ENCODE measurements at regions not wholly inside any gene's neighbourhood (a gene's known extent, or its start where the extent isn't known, plus 50 kb on each side); places are given as distances from the start of the nearest gene placed in this dataset.

DNA sequence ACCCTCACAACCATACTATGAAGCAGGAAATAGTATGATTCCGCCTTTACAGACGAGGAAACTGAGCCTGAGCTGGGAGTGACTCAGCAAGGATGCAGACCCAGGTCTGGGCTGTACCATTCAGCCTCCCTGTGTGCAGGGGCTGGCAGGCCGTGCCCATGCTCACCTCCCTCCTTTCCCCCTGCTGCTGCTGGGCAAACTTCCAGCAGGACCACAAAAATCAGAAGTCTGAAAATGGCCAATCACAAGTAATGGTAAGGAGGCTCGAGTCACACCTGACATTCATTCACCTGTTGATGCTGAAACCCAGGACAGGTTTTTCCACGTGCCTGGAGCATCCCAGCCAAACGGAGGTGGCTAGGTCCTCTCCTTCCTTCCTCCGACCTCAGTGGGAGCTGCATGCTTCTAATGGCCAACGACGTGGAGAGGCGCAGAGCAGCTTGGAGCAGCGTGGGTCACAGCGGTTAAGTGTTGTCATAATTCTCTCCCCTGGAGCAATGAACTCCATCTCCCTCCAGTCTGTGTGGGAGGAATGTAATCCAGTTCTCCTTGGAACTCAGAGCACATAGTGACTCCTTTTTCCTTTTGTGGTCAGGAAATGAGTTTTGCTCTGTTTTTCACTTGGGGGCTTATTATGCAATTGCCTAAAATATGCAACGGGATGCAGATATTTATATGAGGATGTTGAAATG is 371.7 kb downstream of the BCOR start:
- DNase-seq = no peak

DNA sequence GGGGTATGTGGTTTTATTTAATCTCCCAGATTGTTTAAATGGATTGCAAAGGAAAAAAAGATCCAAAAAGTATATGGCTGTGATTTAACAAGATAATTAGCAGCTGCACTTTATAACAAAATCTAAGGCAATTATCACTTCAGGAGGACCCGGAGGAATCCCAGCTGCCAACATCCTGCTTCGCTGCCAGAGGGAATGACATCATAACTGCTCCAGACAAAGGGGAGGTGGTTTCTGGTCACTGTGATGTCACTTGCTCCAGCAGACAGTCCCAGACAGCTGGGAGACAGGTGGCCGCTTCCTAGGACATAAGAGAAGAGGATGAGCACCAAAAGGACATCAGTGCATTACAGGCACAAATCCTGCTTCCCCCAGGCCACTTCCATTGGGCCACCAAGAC is 371.0 kb downstream of the BCOR start:
- no peak for DNase-seq

DNA sequence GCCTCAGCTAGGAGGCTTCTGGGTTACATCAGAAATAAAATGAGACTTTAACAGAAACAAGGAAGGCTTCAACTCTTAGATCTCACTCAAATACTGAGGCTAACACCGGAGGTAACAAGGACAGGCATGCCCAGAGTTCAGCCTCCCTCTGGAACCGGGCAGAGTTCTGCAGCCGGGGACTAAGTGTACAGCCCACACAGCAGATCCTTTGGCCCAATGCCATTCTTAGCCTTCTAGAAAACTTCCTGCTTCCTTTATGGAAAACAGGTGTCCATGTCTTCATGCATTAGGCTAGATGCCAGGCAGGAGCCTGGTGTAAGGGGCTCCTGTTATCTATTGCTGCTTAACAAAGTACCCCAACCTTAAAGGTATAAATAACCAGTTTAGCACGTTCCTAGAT is 369.7 kb downstream of the BCOR start:
- DNase-seq = no peak

- no peak for DNase-seq
These were observed 368.7 kb downstream of the BCOR start for GRCh38 chrX:39728852-39729598.

DNA sequence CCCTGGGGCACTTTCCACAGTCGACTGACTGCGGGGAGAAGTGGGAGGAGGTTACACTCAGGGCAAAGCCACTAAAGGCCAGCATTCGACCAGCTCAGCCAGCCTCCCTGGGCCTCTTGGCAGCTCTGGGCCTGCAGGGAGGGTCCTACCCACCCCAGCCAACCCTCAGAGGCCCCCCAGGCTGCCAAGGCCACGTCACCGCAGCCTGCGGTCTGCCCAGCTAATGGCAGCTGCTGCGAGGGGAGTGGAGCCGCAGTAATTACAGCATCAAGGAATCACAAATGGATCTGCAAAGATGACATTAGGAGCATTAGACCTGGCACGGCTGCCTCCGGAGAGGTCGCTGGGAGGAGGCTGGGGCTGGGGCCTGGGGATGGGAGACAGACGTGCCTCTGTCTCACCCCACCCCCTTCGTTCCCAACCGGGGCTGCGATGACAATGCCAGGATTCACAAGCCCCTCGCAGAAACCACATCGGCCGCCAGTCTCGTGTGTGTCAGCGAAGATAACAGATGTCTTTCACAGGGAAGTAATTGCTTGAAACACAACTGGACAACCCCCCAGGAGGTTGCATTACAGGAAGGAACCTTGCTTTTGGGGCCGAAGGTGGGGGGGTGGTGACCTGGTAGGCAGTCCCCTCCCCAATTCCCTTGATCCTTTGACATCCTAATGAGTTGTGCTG is 367.6 kb downstream of the BCOR start:
- no peak for DNase-seq

DNA sequence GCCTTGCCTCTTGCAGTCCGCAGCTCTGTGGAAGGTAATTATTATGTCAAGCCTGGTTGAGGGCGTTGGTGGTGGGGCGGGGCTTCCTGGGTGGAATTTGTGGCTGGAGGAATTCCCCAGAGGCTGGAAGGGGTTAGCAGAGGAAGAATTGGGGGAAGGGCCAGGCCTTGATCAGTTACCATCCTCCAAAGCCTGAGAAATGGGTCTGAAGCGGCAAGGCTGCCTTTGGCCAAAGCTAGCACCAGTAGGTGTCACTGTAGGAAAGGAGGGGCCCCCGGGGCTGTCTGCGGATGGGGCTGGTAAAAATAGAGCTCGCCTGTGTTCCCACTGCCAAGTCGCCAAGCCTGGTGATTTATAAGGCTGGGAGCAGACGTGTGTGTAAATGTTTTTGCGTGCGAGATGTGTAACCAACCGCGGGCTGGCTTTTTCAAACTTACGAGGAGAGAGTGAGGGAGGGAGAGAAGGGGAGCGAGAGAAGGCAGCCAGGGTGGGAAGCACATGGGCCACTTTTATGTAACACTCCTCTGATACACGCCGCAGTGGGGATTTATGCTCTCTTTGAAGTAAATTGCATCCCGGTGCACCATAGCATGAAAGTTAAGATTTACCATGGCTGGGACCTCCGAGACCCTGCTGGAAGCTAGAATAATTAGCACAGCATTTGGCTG is 367.0 kb downstream of the BCOR start:
- DNase-seq = peak; percentile 15

DNA sequence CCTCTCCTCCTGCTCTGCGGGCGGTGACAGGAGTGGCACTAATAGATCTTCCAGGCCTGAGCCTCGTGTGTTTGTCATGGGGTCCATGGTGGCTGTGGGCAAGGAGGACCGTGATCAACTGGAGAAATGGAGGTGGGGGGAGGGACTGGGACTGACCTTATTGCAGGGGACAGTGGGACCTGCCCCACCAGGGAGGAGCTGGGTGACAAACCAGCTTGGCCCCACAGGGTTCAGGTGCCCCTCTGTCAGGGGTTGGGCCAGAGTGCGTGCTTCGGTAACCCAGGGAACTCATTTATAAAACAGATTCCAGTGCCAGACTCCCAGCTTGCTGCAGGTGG is 366.5 kb downstream of the BCOR start:
- DNase-seq = no peak

DNA sequence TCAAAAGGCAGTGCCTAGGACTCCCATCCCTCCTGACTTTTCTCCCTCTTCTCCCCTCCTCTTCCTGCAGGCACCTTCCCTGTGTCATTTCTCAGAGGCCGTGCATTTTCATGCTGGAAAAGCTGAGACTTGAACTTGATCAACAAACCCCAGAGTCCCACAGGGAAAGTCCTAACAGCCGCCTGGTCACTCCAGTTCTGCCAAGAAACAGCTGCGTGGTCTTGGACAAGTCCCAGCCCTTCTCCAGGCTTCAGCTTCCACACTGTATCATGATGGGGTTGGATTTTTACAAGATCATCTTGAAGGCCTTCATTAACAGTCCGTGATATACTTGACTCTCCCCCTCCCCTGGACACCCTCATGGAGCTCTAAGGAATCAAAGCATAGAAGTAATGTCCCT is 366.0 kb downstream of the BCOR start:
- no peak for DNase-seq

- no peak for DNase-seq
These were observed 364.0 kb downstream of the BCOR start for GRCh38 chrX:39733745-39734144.

GRCh38 chrX:39734174-39734776 is 363.5 kb downstream of the BCOR start:
- DNase-seq = no peak

DNA sequence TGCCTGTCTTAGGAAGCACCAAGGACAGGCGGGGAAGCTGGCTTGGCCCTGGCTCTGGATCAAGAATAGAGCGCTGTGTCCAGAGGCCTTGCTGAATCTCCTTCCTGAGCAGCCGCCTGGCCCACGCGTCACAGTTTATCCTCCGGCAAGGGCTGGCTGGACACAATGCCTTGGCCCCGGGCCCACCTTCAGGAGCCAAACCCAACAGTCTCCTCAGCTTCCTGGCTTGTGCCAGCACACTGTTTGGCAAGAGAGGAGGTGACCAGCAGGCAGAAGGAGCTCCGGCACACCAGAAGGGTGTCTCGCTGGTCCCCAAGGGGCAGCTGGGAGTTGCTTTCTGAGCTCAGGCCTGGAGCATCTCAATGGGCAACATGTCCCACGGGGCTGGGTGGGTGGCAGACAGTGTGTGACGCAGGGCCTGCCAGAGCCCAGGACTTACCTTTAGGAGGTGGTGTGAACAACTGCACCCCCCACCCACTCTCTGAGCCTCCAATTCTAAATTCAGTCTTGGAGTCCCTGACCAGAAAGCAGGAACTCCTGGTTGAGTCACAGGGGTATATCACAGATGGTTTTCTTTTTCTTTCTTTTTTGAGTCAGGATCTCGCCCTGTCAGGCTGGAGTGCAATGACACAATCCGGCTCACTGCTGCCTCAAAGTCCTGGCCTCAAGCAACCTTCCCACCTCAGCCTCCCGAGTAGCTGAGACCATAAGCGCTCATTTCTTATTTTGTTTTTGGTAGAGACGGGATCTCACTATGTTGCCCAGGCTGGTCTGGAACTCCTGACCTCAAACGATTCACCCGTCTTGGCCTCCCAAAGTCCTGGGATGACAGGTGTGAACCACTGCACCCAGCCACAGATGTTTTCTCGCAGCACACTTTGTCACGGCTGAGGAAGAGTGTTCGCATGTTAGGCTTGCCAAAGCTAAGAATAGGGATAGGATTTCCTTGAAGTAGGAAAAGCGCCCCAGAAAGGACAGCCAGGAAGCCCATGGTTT is 361.2 kb downstream of the BCOR start:
- DNase-seq = no peak

DNA sequence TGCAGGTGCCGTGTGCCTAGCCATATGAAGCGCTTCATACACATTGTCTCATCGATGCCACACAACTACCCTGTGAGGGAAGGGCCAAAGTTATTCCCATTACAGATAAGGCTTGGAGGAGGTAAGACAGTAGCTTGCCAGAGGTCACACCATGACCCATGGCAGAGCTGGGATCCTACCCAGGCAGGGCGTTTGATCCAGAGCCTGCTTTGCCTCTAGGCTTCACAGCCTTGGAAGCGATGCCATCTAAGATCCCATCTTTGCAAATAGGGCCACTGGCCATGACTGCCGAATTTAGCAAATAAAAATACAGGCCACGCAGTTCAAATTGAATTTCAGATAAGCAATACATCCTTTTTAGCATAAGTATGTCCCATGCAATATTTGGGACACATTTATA is 358.2 kb downstream of the BCOR start:
- no peak for DNase-seq

DNA sequence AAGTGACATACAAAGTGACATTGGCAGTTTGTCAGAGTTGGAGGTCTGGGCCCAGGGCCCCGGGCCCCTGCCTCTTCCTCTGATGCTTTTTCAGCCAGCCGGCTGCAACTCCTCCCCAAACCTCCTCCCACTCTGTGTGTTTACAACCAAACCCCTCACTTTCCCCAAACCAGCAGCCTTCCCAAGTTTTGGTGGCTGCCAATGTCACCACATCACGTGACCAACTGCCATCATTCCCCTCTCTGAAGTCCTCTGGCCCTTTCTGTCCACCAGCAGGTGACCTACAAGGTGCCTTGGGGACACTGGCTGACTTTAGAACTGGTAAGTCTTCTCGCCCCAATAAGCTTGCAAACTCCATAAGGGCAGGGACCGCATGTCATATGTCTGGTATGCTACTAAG is 357.7 kb downstream of the BCOR start:
- DNase-seq = no peak

- DNase-seq = no peak
These were observed 355.9 kb downstream of the BCOR start for GRCh38 chrX:39741904-39742303.

GRCh38 chrX:39745818-39746217 is 351.9 kb downstream of the BCOR start:
- no peak for DNase-seq

DNA sequence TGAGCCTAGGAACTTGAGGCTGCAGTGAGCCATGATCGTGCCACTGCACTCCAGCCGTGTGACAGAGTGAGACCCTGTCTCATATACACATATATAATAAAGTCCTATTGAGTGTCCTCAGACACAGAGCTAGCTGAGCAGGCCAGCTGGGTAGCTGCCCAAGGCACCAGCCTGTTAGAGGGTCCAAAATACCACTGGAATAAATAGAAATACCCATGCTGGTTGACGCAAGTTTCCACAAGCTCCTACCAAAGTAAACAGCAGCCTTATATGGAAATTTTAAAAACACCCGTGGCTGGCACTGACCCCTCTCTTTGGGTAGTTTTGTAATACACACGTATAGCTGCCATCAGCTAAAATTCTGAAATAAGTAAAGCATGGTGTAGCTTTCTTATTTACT is 348.6 kb downstream of the BCOR start:
- DNase-seq = no peak

DNA sequence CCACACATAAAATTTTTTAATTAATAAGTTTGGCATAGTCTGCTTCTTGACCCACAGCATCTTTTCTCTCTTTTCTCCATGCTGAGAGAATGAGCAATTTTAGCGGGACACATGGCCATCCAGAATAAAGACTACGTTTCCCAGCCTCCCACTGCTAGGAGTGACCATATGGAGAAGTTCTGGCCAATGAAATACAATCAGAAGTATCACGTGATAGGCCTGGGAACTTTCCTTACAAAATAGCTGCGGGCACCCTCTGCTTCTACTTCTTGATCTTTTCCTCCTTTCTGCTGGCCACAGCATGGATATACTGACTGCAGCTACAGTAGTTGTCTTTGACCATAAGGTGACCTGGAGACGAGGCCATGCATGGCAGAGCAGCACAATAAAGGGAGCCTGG is 348.0 kb downstream of the BCOR start:
- no peak for DNase-seq

GRCh38 chrX:39750256-39750790 is 347.4 kb downstream of the BCOR start:
- no peak for DNase-seq

DNA sequence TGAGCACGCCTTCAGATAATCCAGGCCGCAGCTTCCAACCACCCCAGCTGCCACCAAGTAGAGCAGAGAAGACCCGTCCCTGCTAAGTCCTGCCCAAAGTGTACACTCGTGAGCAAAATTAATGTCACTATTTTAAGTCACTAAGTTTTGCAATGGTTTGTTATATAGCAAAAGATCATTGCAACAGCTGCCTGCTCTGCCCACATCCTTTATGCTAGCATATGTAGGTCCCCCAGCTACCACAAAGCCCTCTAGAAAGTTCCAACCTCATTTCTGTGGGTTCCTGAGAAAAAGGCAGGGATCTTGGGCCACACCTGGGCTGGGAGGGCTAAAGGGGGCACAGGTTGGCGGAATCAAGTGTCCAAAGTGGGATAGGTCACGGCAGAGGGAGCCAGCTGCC is 346.9 kb downstream of the BCOR start:
- no peak for DNase-seq

DNA sequence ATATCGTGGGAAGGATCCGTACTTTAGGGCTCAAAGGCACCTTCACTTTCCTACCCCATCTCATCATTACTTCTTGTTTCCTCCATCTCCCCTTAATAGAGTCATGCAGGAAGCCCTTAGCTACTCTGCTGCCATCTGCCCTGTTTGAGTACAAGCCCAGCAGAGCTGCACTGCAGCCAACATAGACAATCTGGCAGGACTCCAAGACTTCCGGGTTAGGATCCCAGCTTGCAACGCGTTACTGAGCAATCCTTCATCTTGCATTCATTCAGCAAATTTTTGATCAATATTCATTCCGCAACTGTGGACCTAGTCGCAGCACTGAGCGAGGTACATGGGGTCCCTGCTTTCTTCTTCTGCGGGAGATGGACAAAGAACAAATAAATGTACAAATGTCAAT is 344.9 kb downstream of the BCOR start:
- DNase-seq = no peak

DNA sequence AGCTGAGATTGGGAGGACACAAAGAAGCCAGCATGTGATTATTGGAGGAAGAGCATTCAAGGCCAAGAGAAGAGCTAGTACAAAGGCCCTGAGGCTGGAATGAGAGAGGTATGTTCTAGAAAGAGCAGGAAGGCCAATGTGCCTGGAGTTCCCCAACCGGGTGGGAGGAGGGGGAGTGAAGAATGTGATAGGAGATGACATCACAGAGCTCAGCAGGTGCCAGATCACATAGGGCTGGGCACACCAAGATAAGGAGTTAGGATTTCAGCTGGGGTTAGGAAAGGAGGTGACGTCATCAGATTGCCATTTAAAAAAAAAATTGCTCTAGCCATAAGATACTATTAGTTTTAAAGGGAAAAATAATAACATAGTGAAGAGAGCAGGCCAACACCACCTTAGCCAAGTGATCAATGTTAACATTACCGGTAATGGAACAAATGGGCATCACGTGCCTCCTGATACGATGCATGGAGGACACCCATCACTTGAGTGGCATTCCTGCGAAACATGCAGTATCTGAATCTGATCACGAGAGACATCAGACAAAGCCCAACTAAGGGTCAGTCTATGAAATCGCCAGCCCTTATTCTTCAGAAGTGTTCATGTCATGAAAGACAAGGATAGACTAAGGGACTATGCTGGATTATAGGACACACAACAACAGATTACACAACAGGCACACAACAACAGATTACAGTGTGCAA is 344.3 kb downstream of the BCOR start:
- no peak for DNase-seq

Measured in KG1 (cell line).